Activated CD4-positive, alpha-beta T cell treated with anti-CD3 and anti-CD28 coated beads, Interleukin-2, amount 10 ng/mL, durations not matched to agents 7 days and 5 days (primary cell): ENCODE measurements at regions not wholly inside any gene's neighbourhood (a gene's known extent, or its start where the extent isn't known, plus 50 kb on each side); places are given as distances from the start of the nearest gene placed in this dataset.

ENCODE experiments used
- CTCF ChIA-PET: fragments of 350-600 bp; sonication (Branson Sonifier 250); formaldehyde crosslinking; loops from one replicate; lab custom pipeline; 2021; ENCODE audit warnings: antibody characterized with exemption; lab: Charles Lee
- POLR2A ChIA-PET: fragments of 350-600 bp; sonication (Branson Sonifier 250); formaldehyde crosslinking; loops from one replicate; lab custom pipeline; 2021; ENCODE audit warnings: antibody characterized with exemption; lab: Charles Lee
- DNase-seq: peaks from one replicate; pipeline ENCODE4 v3.0.0-alpha.2; 2020
- H3K27ac Mint-ChIP-seq: one replicate; pipeline ENCODE4 v1.8.0; 2021; ENCODE audit warnings: mild to moderate bottlenecking, moderate library complexity, mixed read lengths
- H3K27me3 Mint-ChIP-seq: one replicate; pipeline ENCODE4 v1.8.0; 2021; ENCODE audit warnings: mixed read lengths
- H3K36me3 Mint-ChIP-seq: one replicate; pipeline ENCODE4 v1.8.0; 2021; ENCODE audit warnings: low read depth, mixed read lengths
- H3K4me1 Mint-ChIP-seq: one replicate; pipeline ENCODE4 v1.8.0; 2021; ENCODE audit warnings: mixed read lengths
- H3K4me3 Mint-ChIP-seq: one replicate; pipeline ENCODE4 v1.8.0; 2021; ENCODE audit warnings: mild to moderate bottlenecking, moderate library complexity, mixed read lengths
- H3K9me3 Mint-ChIP-seq: one replicate; pipeline ENCODE4 v1.8.0; 2021; ENCODE audit warnings: mixed read lengths

DNA sequence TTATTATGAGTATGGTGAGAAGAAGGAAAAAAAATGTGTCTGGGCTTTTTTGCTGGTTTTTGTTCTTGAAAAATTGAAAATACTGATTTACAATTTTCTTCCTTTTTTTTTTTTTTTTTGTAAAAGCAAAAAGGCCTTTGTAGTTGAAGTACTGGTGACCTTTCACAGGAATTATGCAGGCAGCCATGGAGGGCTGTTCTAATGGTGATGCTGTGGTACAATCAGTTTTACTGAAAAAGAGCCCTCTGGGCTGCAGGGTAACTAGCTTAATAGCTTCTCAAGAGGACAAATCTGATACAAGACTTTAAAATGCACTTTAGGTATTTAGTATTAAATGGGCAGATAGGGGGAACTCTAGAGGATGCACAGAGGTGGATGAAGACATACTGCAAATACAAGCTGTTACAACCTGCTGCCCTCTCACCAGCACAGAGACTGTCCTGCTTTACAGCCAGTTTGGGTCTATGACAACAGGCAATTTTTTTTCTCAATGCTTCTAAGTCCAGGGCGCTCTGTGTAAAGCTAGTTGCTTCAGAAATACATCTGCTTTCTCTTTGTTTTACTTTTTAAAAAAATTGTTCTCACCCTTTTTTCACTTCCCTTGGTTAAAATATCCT is 61.6 kb upstream of the HS3ST5 start:
- CTCF ChIA-PET, result no interaction called here

DNA sequence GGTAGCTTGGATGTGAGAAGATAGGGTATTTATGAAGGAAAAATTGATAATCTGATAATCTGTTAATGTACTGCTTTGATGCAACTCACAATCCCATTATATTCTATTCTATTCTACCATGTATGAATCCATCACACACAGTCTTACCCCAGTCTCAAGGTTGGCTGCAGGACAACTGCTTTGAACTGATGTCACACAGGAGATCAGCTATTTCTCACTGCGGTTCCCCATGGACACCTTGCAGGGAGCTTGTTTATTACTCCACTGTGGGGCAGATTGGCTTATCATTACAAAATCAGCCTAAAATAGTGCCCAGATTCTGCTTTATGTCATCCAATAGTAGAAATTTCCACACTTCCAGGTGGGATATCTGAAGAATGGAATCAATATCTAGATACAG is 61.0 kb upstream of the HS3ST5 start:
- ChIA-PET CTCF (no interaction called here), POLR2A (no interaction called here)
- no peaks in the 10 kb centered on the region for H3K27me3 Mint-ChIP-seq

More for the DNA sequence above, 61.6 kb upstream of the HS3ST5 start:
- Mint-ChIP-seq H3K27ac (no peak overlapping the region), H3K27me3 (no peaks in the 10 kb centered on the region), H3K4me1 (no peaks in the 10 kb centered on the region), H3K36me3 (no peaks in the 10 kb centered on the region), H3K4me3 (no peak overlapping the region), H3K9me3 (no peaks in the 10 kb centered on the region)
- POLR2A ChIA-PET, result no interaction called here
- DNase-seq, result no peak

DNA sequence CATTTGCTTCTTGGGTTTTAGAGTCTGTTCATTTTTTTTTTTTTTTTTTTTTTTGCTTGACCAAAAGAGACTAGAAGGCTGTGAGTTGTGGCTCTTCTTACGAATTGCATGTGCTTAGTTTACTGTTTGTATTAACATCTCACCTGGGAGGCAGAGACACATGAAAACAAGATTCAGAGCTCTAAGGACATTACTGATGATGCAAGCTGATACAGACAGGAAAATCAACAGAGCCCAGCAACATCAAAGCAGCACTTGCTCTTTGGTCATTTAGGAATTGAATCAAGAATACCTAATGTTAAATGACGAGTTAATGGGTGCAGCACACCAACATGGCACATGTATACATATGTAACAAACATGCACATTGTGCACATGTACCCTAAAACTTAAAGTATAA is 55.7 kb upstream of the HS3ST5 start:
- ChIA-PET POLR2A (no interaction called here), CTCF (no interaction called here)
- Mint-ChIP-seq H3K4me3 (no peak overlapping the region), H3K36me3 (no peaks in the 10 kb centered on the region), H3K9me3 (no peaks in the 10 kb centered on the region), H3K4me1 (no peaks in the 10 kb centered on the region), H3K27me3 (no peaks in the 10 kb centered on the region), H3K27ac (no peak overlapping the region)
- DNase-seq, result no peak

More for the DNA sequence above, 61.0 kb upstream of the HS3ST5 start:
- H3K4me1 Mint-ChIP-seq, result no peaks in the 10 kb centered on the region
- no peaks in the 10 kb centered on the region for H3K36me3 Mint-ChIP-seq
- H3K9me3 Mint-ChIP-seq, result no peaks in the 10 kb centered on the region
- no peak overlapping the region for H3K27ac Mint-ChIP-seq
- no peak for DNase-seq
- H3K4me3 Mint-ChIP-seq, result no peak overlapping the region
